K562 (cell line): ENCODE measurements at regions not wholly inside any gene's neighbourhood (a gene's known extent, or its start where the extent isn't known, plus 50 kb on each side); places are given as distances from the start of the nearest gene placed in this dataset.

Experiments
- ATAC-seq: fragments of 200-7000 bp; cut with Tn5 transposase; 3 replicates; pipeline ENCODE4 v1.9.1; 2020; ENCODE audit warnings: moderate library complexity
- BruUV-seq: library from RNA; stranded (reverse); fragments of 400-500 nt; replicated peaks from 2 replicates; lab custom pipeline; 2021; lab: Mats Ljungman, UMichigan
- CTCF ChIA-PET: fragments of 300-600 bp; formaldehyde crosslinking; extraction: SDS; loops from one replicate; lab custom pipeline; 2021; ENCODE audit warnings: low intra/inter-chr PET ratio; lab: Yijun Ruan, JAX
- POLR2A ChIA-PET: fragments of 300-600, 350-650 bp; sonication (Branson Sonifier 250); formaldehyde crosslinking; extraction: SDS; loops from one replicate; lab custom pipeline; 2021; ENCODE audit warnings: antibody characterized with exemption, inconsistent platforms; lab: Yijun Ruan, JAX
- DNase-seq, 4 experiments: peaks; one replicate each; pipeline versions ENCODE4 v3.0.0 to v3.0.0-alpha.2; 2011 to 2018; ENCODE audit warnings: low spot score in 3 of 4, mixed read lengths in 3 of 4; ENCODE audit errors: extremely low read depth in 1 of 4
- FAIRE-seq: peaks from 2 replicates; lab custom pipeline; 2011; peaks lifted over from hg19 to GRCh38; lab: Jason Lieb, UNC
- H2AFZ ChIP-seq: 2 replicates; pipeline ENCODE4 v1.6.0; 2011; ENCODE audit warnings: low read depth, low read length, control low read depth, inconsistent platforms
- H3K27ac ChIP-seq: fragments of 200-600 bp; 3 replicates; pipeline ENCODE4 v1.8.0; 2011; ENCODE audit warnings: low read depth, mild to moderate bottlenecking, control low read depth, inconsistent platforms, low read length, moderate library complexity, mixed read lengths; ENCODE audit errors: extremely low read depth
- H3K27me3 ChIP-seq, 2 experiments: fragments of 300-600 bp in 1 of 2; 2 replicates in 1 of 2; 3 replicates in 1 of 2; pipeline versions ENCODE4 v1.6.0 to v1.8.0; 2011; ENCODE audit warnings: inconsistent platforms in 2 of 2, low read length in 2 of 2, mild to moderate bottlenecking in 1 of 2, mixed read lengths in 1 of 2, moderate library complexity in 1 of 2; ENCODE audit not compliant: control insufficient read depth in 2 of 2, insufficient read depth in 2 of 2
- H3K36me3 ChIP-seq: fragments of 300-600 bp; 3 replicates; pipeline ENCODE4 v1.8.0; 2011; ENCODE audit warnings: mild to moderate bottlenecking, low read length, inconsistent platforms; ENCODE audit not compliant: control insufficient read depth, insufficient read depth
- H3K4me1 ChIP-seq, 2 experiments: fragments of 200-600 bp in 1 of 2; replicated peaks in 1 of 2; 2 replicates in 1 of 2; 3 replicates in 1 of 2; pipeline versions ENCODE4 v1.5.1 to v1.8.0; 2011; ENCODE audit warnings: inconsistent platforms in 2 of 2, low read length in 2 of 2, mild to moderate bottlenecking in 1 of 2, mixed read lengths in 1 of 2, moderate library complexity in 1 of 2; ENCODE audit not compliant: control insufficient read depth in 2 of 2, insufficient read depth in 2 of 2
- H3K4me2 ChIP-seq: 2 replicates; pipeline ENCODE4 v1.6.1; 2011; ENCODE audit warnings: low read length, control low read depth, inconsistent platforms, mixed read lengths; ENCODE audit not compliant: insufficient read depth
- H3K4me3 ChIP-seq: fragments of 200-600 bp; sonication (generic), shearing (Covaris generic); 2 replicates; pipeline ENCODE4 v1.5.1; 2016; ENCODE audit warnings: control low read depth, inconsistent platforms
- H3K79me2 ChIP-seq: fragments of 200-600 bp; 3 replicates; pipeline ENCODE4 v1.8.0; 2011; ENCODE audit warnings: low read length, inconsistent platforms; ENCODE audit not compliant: control insufficient read depth, insufficient read depth
- H3K9ac ChIP-seq, 2 experiments: 2 replicates each; pipeline versions ENCODE4 v1.6.0 to v1.6.1; 2011; ENCODE audit warnings: low read depth in 2 of 2, low read length in 2 of 2, control low read depth in 1 of 2, inconsistent platforms in 1 of 2, mild to moderate bottlenecking in 1 of 2, mixed read lengths in 1 of 2; ENCODE audit not compliant: insufficient read depth in 1 of 2
- H3K9me1 ChIP-seq: one replicate; pipeline ENCODE4 v1.6.0; 2011; ENCODE audit warnings: inconsistent platforms, mild to moderate bottlenecking, low read length, moderate library complexity; ENCODE audit not compliant: control insufficient read depth, insufficient read depth
- H3K9me3 ChIP-seq: replicated peaks from 2 replicates; pipeline ENCODE4 v1.5.1; 2011; ENCODE audit warnings: low read depth, low read length, inconsistent platforms; ENCODE audit not compliant: control insufficient read depth, insufficient read depth
- H4K20me1 ChIP-seq: replicated peaks from 2 replicates; pipeline ENCODE4 v1.6.1; 2011; ENCODE audit warnings: low read length, inconsistent platforms, mixed read lengths; ENCODE audit not compliant: control insufficient read depth, insufficient read depth
- ETV1 ChIP-seq: fragments of 450-650 bp; conservative IDR thresholded peaks from 2 replicates; pipeline ENCODE4 v1.6.1; 2016; ENCODE audit warnings: missing genetic modification characterization, control low read depth, low read depth, missing compliant biosample characterization
- FOXJ3 ChIP-seq: sonication (generic); formaldehyde crosslinking; IDR thresholded peaks from 2 replicates; pipeline ENCODE4 v1.4.0; 2020; ENCODE audit warnings: mild to moderate bottlenecking, missing genetic modification reagents
- GATAD2A ChIP-seq: fragments of 450-650 bp; IDR thresholded peaks from 2 replicates; pipeline ENCODE4 v1.6.1; 2017
- HLTF ChIP-seq: fragments of 450-650 bp; IDR thresholded peaks from 2 replicates; pipeline ENCODE4 v1.6.1; 2016
- NFYB ChIP-seq: IDR thresholded peaks from 2 replicates; pipeline ENCODE4 v1.6.1; 2011; ENCODE audit warnings: mild to moderate bottlenecking, moderate library complexity; ENCODE audit not compliant: insufficient read length; ENCODE audit errors: extremely low read depth
- PHB2 ChIP-seq: fragments of 450-650 bp; IDR thresholded peaks from 2 replicates; pipeline ENCODE4 v1.6.1; 2017; ENCODE audit warnings: low read depth
- SLC30A9 ChIP-seq: fragments of 250-450 bp; sonication (Bioruptor Pico); IDR thresholded peaks from 2 replicates; pipeline ENCODE4 v1.8.0; 2022; ENCODE audit warnings: mild to moderate bottlenecking, moderate library complexity
- SRF ChIP-seq, 2 experiments: fragments of 250-450, 450-650 bp in 1 of 2; sonication (Bioruptor Pico) in 1 of 2; sonication (generic) in 1 of 2; formaldehyde crosslinking; IDR thresholded peaks; 2 replicates each; pipeline versions ENCODE4 v1.5.0 to v1.5.1; 2020 to 2022; ENCODE audit warnings: mild to moderate bottlenecking in 1 of 2, missing genetic modification reagents in 1 of 2
- SRSF7 ChIP-seq: fragments of 200-400 bp; formaldehyde crosslinking; optimal IDR thresholded peaks from 2 replicates; pipeline ENCODE3; 2017; ENCODE audit warnings: mild to moderate bottlenecking, low read depth, low read length
- THRAP3 ChIP-seq: fragments of 450-650 bp; IDR thresholded peaks from 2 replicates; pipeline ENCODE4 v1.6.1; 2016; ENCODE audit warnings: mild to moderate bottlenecking, inconsistent platforms, borderline replicate concordance
- WHSC1 ChIP-seq: IDR thresholded peaks from one replicate; pipeline ENCODE4 v1.6.1; 2012; ENCODE audit warnings: low read length, control low read depth, inconsistent platforms
- ZBTB49 ChIP-seq: sonication (generic); formaldehyde crosslinking; IDR thresholded peaks from 2 replicates; pipeline ENCODE4 v1.8.0; 2022; ENCODE audit warnings: missing genetic modification reagents, mild to moderate bottlenecking, borderline replicate concordance
- ZNF3 ChIP-seq: fragments of 250-450 bp; sonication (Bioruptor Pico); IDR thresholded peaks from 2 replicates; pipeline ENCODE4 v1.5.0; 2021; ENCODE audit warnings: mild to moderate bottlenecking, moderate library complexity
- ZNF311 ChIP-seq: fragments of 250-450 bp; sonication (Bioruptor Pico); IDR thresholded peaks from 2 replicates; pipeline ENCODE4 v1.4.0; 2020; ENCODE audit warnings: mild to moderate bottlenecking, moderate library complexity
- ZNF354B ChIP-seq: fragments of 250-450 bp; sonication (Bioruptor Pico); IDR thresholded peaks from 2 replicates; pipeline ENCODE4 v1.4.0; 2020
- ZNF512 ChIP-seq: IDR thresholded peaks from 2 replicates; pipeline ENCODE4 v1.6.1; 2016; ENCODE audit warnings: missing genetic modification characterization, missing compliant biosample characterization
- ZSCAN29 ChIP-seq: fragments of 450-650 bp; IDR thresholded peaks from 2 replicates; pipeline ENCODE4 v1.6.1; 2017
- WGBS: fragments of 100-300 bp; shearing (Covaris generic); methylation state at CpG from one replicate; pipeline ENCODE4 v1.1.6; 2016; ENCODE audit warnings: low coverage, mixed read lengths; ENCODE audit not compliant: insufficient coverage; ENCODE audit errors: missing lambda C conversion rate; 5-methylcytosine and 5-hydroxymethylcytosine counted together
- in situ Hi-C: fragments of 300-500 bp; cut with MboI; formaldehyde crosslinking; loops from 4 replicates; pipeline ENCODE4 v1.15.0; 2018; ENCODE audit warnings: inconsistent platforms, mixed read lengths
- intact Hi-C: fragments of 100-400 bp; cut with micrococcal nuclease; formaldehyde crosslinking; loops from 2 replicates; pipeline ENCODE4 v1.14.2; 2022

GRCh38 chr16:85461022-85461813 lies 151.9 kb upstream of the GSE1 start:
- intact Hi-C loops: loop anchor here (5.0 kb wide), 2 partner anchors 91 to 151 kb away; partner anchors contain the start of gene GSE1
- TF ChIP-seq GATAD2A (no peak), ZSCAN29 (no peak), FOXJ3 (CRISPR knock-in tag) (no peak), ZNF354B (CRISPR knock-in tag) (no peak), THRAP3 (no peak), SRSF7 (no peak), HLTF (no peak), SRF (CRISPR knock-in tag; IDR thresholded peaks at IDR 0.05) (no peak), WHSC1 (no peak), ZNF3 (no peak), ETV1 (tag) (0 out of 2 replicates have a peak, but pooled peaks have one; percentile 28), PHB2 (no peak), ZNF512 (tag) (no peak), ZBTB49 (CRISPR knock-in tag) (0 out of 2 replicates have a peak, but pooled peaks have one; percentile 41), SLC30A9 (CRISPR knock-in tag) (no peak), ZNF311 (CRISPR knock-in tag) (no peak), NFYB (no peak)

More at GRCh38 chr16:85461022-85461813, 151.9 kb upstream of the GSE1 start:
- Histone ChIP-seq H3K9me1 (peaks cover 6% of the 10 kb centered on the region), H3K9ac (peak overlapping the region; percentile 64 to 90), H4K20me1 (no peaks in the 10 kb centered on the region; the same call in none of the 2 replicates), H3K79me2 (peaks cover 51% of the 10 kb centered on the region), H3K27ac (peak overlapping the region; percentile 78), H3K36me3 (peaks cover 11% of the 10 kb centered on the region; the same call in 2 of the 3 replicates), H3K27me3 (no peaks in the 10 kb centered on the region), H3K9me3 (no peaks in the 10 kb centered on the region), H2AFZ (peak overlapping the region; percentile 64), H3K4me3 (peak overlapping the region; percentile 34; the same call in 1 of the 2 replicates), H3K4me1 (peaks cover 45 to 91% of the 10 kb centered on the region in 2 experiments), H3K4me2 (peak overlapping the region; percentile 83)
- ChIA-PET POLR2A (interaction anchor here (0.6 to 2.3 kb wide), 16 partner anchors 9 to 186 kb away, joined by 3 to 16 read pairs (median 3); no protein-coding TSS in a partner anchor), CTCF (no interaction called here)
- BruUV-seq: no TSS peak
- peak in 3 of 4 experiments; percentile 34 to 76 (median 73) for DNase-seq
- FAIRE-seq: no peak
- in situ Hi-C loops: no loop called here
- 28% methylated on average over 13 of the region's 14 CpGs for WGBS
- peak; percentile 0; the same call in 1 of the 3 replicates for ATAC-seq
